ENCODE measurements at regions not wholly inside any gene's neighbourhood (a gene's known extent, or its start where the extent isn't known, plus 50 kb on each side); places are given as distances from the start of the nearest gene placed in this dataset.

GRCh38 chr11:29801561-29801960, 215.3 kb downstream of the KCNA4 start:
- TF ChIP-seq, protein P1, sequence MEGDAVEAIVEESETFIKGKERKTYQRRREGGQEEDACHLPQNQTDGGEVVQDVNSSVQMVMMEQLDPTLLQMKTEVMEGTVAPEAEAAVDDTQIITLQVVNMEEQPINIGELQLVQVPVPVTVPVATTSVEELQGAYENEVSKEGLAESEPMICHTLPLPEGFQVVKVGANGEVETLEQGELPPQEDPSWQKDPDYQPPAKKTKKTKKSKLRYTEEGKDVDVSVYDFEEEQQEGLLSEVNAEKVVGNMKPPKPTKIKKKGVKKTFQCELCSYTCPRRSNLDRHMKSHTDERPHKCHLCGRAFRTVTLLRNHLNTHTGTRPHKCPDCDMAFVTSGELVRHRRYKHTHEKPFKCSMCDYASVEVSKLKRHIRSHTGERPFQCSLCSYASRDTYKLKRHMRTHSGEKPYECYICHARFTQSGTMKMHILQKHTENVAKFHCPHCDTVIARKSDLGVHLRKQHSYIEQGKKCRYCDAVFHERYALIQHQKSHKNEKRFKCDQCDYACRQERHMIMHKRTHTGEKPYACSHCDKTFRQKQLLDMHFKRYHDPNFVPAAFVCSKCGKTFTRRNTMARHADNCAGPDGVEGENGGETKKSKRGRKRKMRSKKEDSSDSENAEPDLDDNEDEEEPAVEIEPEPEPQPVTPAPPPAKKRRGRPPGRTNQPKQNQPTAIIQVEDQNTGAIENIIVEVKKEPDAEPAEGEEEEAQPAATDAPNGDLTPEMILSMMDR (conservative IDR thresholded peaks at IDR 0.05; ENCODE audit: low read depth, low read length), result no peak
- H3K4me3 ChIP-seq (ENCODE audit: low read depth, low read length), result no peak overlapping the region
- DNase-seq (ENCODE audit: low read depth), result no peak

- H3K4me3 ChIP-seq (ENCODE audit: low read depth, low read length), result no peak overlapping the region
- no peak for DNase-seq (ENCODE audit: low read depth)
- TF ChIP-seq, protein P1 (conservative IDR thresholded peaks at IDR 0.05; ENCODE audit: low read depth, low read length), result no peak
Observed at GRCh38 chr11:29786092-29786491, 230.7 kb downstream of the KCNA4 start.

GRCh38 chr11:29783506-29783905, 233.3 kb downstream of the KCNA4 start:
- no peak for DNase-seq (ENCODE audit: low read depth)
- TF ChIP-seq, protein P1 (conservative IDR thresholded peaks at IDR 0.05; ENCODE audit: low read depth, low read length), result no peak
- no peak overlapping the region for H3K4me3 ChIP-seq (ENCODE audit: low read depth, low read length)

DNA sequence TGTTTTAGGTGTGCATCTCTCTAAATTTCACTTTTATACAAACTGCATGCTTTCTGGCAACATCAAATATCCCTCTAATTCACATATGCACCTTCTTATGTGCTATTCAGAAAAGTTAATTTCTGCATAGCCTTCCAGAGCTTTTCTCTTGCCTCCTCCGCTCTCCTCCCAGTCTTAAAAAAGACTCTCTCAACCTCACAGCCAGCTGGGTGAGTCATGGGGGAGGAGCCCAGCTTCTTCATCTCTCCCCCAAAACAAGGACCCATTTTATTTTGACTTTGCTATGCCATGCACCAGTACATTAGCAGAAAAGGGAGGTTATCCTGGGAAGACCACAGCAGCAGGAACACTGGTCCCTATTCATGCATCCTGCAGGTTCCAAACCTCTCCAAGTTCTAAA, 234.4 kb downstream of the KCNA4 start:
- TF ChIP-seq, protein P1 (conservative IDR thresholded peaks at IDR 0.05; ENCODE audit: low read depth, low read length), result no peak

GRCh38 chr11:29781268-29781667, 235.6 kb downstream of the KCNA4 start:
- H3K4me3 ChIP-seq (ENCODE audit: low read depth, low read length), result no peak overlapping the region
- DNase-seq (ENCODE audit: low read depth), result no peak
- TF ChIP-seq, protein P1 (conservative IDR thresholded peaks at IDR 0.05; ENCODE audit: low read depth, low read length), result no peak

More for the DNA sequence above, 234.4 kb downstream of the KCNA4 start:
- no peak for DNase-seq (ENCODE audit: low read depth)
- H3K4me3 ChIP-seq (ENCODE audit: low read depth, low read length), result no peak overlapping the region

DNA sequence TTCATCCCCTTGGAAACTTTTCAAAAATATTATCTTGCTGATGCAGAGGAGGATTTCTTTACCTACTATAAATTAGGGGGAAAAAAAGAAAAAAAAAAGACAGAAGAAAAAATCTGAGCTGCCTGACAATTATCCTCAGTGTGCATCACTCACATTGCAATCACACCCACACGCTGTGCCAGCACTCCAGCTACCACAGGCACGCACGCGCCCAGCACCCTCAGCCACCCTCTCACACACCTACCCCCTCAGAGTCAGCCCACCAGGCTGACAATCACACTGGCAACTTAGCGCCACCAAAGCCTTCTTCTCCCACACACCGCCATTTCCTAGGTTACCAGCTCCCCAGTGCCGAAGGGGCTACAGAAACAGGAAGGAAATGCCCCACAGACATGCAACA, 236.1 kb downstream of the KCNA4 start:
- H3K4me3 ChIP-seq (ENCODE audit: low read depth, low read length), result no peak overlapping the region
- TF ChIP-seq, protein P1 (conservative IDR thresholded peaks at IDR 0.05; ENCODE audit: low read depth, low read length), result no peak
- no peak for DNase-seq (ENCODE audit: low read depth)

GRCh38 chr11:29773656-29774264, 243.1 kb downstream of the KCNA4 start:
- TF ChIP-seq, protein P1 (conservative IDR thresholded peaks at IDR 0.05; ENCODE audit: low read depth, low read length), result no peak
- DNase-seq (ENCODE audit: low read depth), result no peak
- no peak overlapping the region for H3K4me3 ChIP-seq (ENCODE audit: low read depth, low read length)

Data from choroid plexus epithelial cell (primary cell).